GM12878 (cell line): ENCODE measurements at regions not wholly inside any gene's neighbourhood (a gene's known extent, or its start where the extent isn't known, plus 50 kb on each side); places are given as distances from the start of the nearest gene placed in this dataset.

Experiments used
- ATAC-seq: fragments of 200-7000 bp; cut with Tn5 transposase; 3 replicates; pipeline ENCODE4 v1.9.1; 2020; ENCODE audit warnings: mild to moderate bottlenecking, moderate library complexity
- BruUV-seq: library from RNA; stranded (reverse); fragments of 400-500 nt; replicated peaks from 2 replicates; lab custom pipeline; 2021; lab: Mats Ljungman, UMichigan
- CTCF ChIA-PET: fragments of 300-600 bp; sonication (Branson Sonifier 250); formaldehyde crosslinking; extraction: SDS; loops from one replicate; lab custom pipeline; 2021; ENCODE audit warnings: inconsistent platforms; lab: Yijun Ruan, JAX
- POLR2A ChIA-PET: fragments of 350-600 bp; formaldehyde crosslinking; extraction: SDS; loops from one replicate; lab custom pipeline; 2021; ENCODE audit warnings: inconsistent platforms; lab: Charles Lee
- RAD21 ChIA-PET: fragments of 300-600 bp; sonication (Branson Sonifier 250); formaldehyde crosslinking; loops from one replicate; lab custom pipeline; 2023; ENCODE audit warnings: antibody characterized with exemption; ENCODE audit not compliant: unreplicated experiment; lab: Charles Lee
- SMC1A ChIA-PET: fragments of 300-600 bp; sonication (Branson Sonifier 250); formaldehyde crosslinking; loops from one replicate; lab custom pipeline; 2023; ENCODE audit not compliant: unreplicated experiment, uncharacterized antibody; lab: Charles Lee
- DNase-seq: peaks from one replicate; pipeline ENCODE4 v3.0.0-alpha.2; 2011; ENCODE audit warnings: low read depth, low spot score
- FAIRE-seq: peaks from 3 replicates; lab custom pipeline; 2011; peaks lifted over from hg19 to GRCh38; lab: Jason Lieb, UNC
- H2AFZ ChIP-seq: 2 replicates; pipeline ENCODE4 v1.6.0; 2011; ENCODE audit warnings: low read depth, low read length, control low read depth; ENCODE audit not compliant: control insufficient read depth
- H3K27ac ChIP-seq: 2 replicates; pipeline ENCODE4 v1.5.1; 2011; ENCODE audit warnings: control low read depth; ENCODE audit not compliant: control insufficient read depth, insufficient read depth
- H3K27me3 ChIP-seq, 2 experiments: replicated peaks in 1 of 2; 2 replicates each; pipeline versions ENCODE4 v1.6.0 to v1.6.1; 2011; ENCODE audit warnings: low read length in 1 of 2; ENCODE audit not compliant: control insufficient read depth in 2 of 2, insufficient read depth in 2 of 2
- H3K36me3 ChIP-seq, 2 experiments: 2 replicates each; pipeline ENCODE4 v1.5.1; 2011; ENCODE audit warnings: low read length in 1 of 2; ENCODE audit not compliant: control insufficient read depth in 2 of 2, insufficient read depth in 2 of 2
- H3K4me1 ChIP-seq: 2 replicates; pipeline ENCODE4 v1.6.1; 2011; ENCODE audit warnings: mild to moderate bottlenecking, low read length, moderate library complexity, mixed read lengths; ENCODE audit not compliant: control insufficient read depth, insufficient read depth
- H3K4me2 ChIP-seq: 2 replicates; pipeline ENCODE4 v1.6.0; 2011; ENCODE audit warnings: control low read depth; ENCODE audit not compliant: control insufficient read depth, insufficient read depth
- H3K4me3 ChIP-seq: fragments of 200-600 bp; sonication (generic); 2 replicates; pipeline ENCODE4 v1.5.1; 2016
- H3K79me2 ChIP-seq: 2 replicates; pipeline ENCODE4 v1.6.0; 2011; ENCODE audit warnings: low read length; ENCODE audit not compliant: control insufficient read depth, insufficient read depth
- H3K9ac ChIP-seq: 2 replicates; pipeline ENCODE4 v1.8.0; 2011; ENCODE audit warnings: low read length, control low read depth, mixed read lengths; ENCODE audit not compliant: control insufficient read depth, insufficient read depth
- H3K9me3 ChIP-seq: replicated peaks from 3 replicates; pipeline ENCODE4 v1.5.1; 2011; ENCODE audit warnings: mild to moderate bottlenecking, low read length; ENCODE audit not compliant: control insufficient read depth, insufficient read depth
- H4K20me1 ChIP-seq: 2 replicates; pipeline ENCODE4 v1.6.0; 2011; ENCODE audit not compliant: control insufficient read depth, insufficient read depth
- BMI1 ChIP-seq: fragments of 450-650 bp; IDR thresholded peaks from 2 replicates; pipeline ENCODE4 v1.6.1; 2016; ENCODE audit warnings: mild to moderate bottlenecking, moderate library complexity, borderline replicate concordance
- BRCA1 ChIP-seq: IDR thresholded peaks from 2 replicates; pipeline ENCODE4 v1.6.1; 2011; ENCODE audit warnings: low read depth, low read length, improper control_type of control experiment
- CHD2 ChIP-seq: IDR thresholded peaks from 2 replicates; pipeline ENCODE4 v1.6.1; 2011; ENCODE audit warnings: low read depth, low read length, improper control_type of control experiment, borderline replicate concordance
- ESRRA ChIP-seq: IDR thresholded peaks from 2 replicates; pipeline ENCODE4 v1.6.1; 2012; ENCODE audit warnings: mild to moderate bottlenecking, low read length, improper control_type of control experiment
- ETV6 ChIP-seq, 2 experiments: fragments of 450-650 bp in 1 of 2; IDR thresholded peaks in 1 of 2; conservative IDR thresholded peaks in 1 of 2; 2 replicates each; pipeline ENCODE4 v1.6.1; 2014; ENCODE audit warnings: antibody characterized with exemption in 1 of 2, borderline replicate concordance in 1 of 2, low read depth in 1 of 2, mild to moderate bottlenecking in 1 of 2, moderate library complexity in 1 of 2
- NBN ChIP-seq: fragments of 450-650 bp; IDR thresholded peaks from 2 replicates; pipeline ENCODE4 v1.6.1; 2016
- NFIC ChIP-seq: IDR thresholded peaks from 2 replicates; pipeline ENCODE4 v1.6.1; 2012; ENCODE audit warnings: low read depth, mild to moderate bottlenecking, inconsistent platforms, low read length, moderate library complexity
- NFYB ChIP-seq: IDR thresholded peaks from 2 replicates; pipeline ENCODE4 v1.6.1; 2011; ENCODE audit warnings: low read depth, mild to moderate bottlenecking, low read length, improper control_type of control experiment, moderate library complexity; ENCODE audit not compliant: insufficient read depth
- NR2C2 ChIP-seq: IDR thresholded peaks from 2 replicates; pipeline ENCODE4 v1.6.1; 2011; ENCODE audit warnings: borderline replicate concordance, low read depth; ENCODE audit not compliant: control insufficient read depth, insufficient read length
- NR2F1 ChIP-seq: fragments of 450-650 bp; conservative IDR thresholded peaks from 2 replicates; pipeline ENCODE4 v1.6.1; 2017; ENCODE audit warnings: mild to moderate bottlenecking
- NRF1 ChIP-seq: conservative IDR thresholded peaks from 2 replicates; pipeline ENCODE4 v1.6.1; 2011; ENCODE audit warnings: mild to moderate bottlenecking, low read depth, low read length, improper control_type of control experiment
- PAX8 ChIP-seq: fragments of 450-650 bp; IDR thresholded peaks from 2 replicates; pipeline ENCODE4 v1.6.1; 2017; ENCODE audit warnings: mild to moderate bottlenecking, moderate library complexity
- POLR2A ChIP-seq: IDR thresholded peaks from 2 replicates; pipeline ENCODE4 v1.6.1; 2011; ENCODE audit warnings: low read depth, mild to moderate bottlenecking, low read length
- SP1 ChIP-seq: IDR thresholded peaks from one replicate; pipeline ENCODE4 v1.6.1; 2011; ENCODE audit warnings: low read depth, low read length
- TAF1 ChIP-seq: IDR thresholded peaks from 2 replicates; pipeline ENCODE4 v1.6.1; 2011; ENCODE audit warnings: mild to moderate bottlenecking, low read depth, low read length, borderline replicate concordance
- ZNF217 ChIP-seq: fragments of 450-650 bp; IDR thresholded peaks from 2 replicates; pipeline ENCODE4 v1.6.1; 2017; ENCODE audit warnings: antibody characterized with exemption, mild to moderate bottlenecking
- in situ Hi-C: fragments of 300-500 bp; cut with MboI; formaldehyde crosslinking; loops from 9 replicates; pipeline ENCODE4 v1.14.3; 2018; ENCODE audit warnings: mixed read lengths
- intact Hi-C: fragments of 100-400 bp; cut with micrococcal nuclease; formaldehyde crosslinking; loops from one replicate; pipeline ENCODE4 v1.14.2; 2022; ENCODE audit not compliant: unreplicated experiment
- TF ChIP-seq, protein P1 (sequence below): fragments of 450-650 bp; IDR thresholded peaks from 2 replicates; pipeline ENCODE4 v1.6.1; 2017; ENCODE audit warnings: mild to moderate bottlenecking, moderate library complexity
- TF ChIP-seq, protein P2 (sequence below): fragments of 450-650 bp; conservative IDR thresholded peaks from 2 replicates; pipeline ENCODE4 v1.6.1; 2017; ENCODE audit warnings: mild to moderate bottlenecking, moderate library complexity
- TF ChIP-seq, protein P3 (sequence below): IDR thresholded peaks from 2 replicates; pipeline ENCODE4 v1.6.1; 2011; ENCODE audit warnings: low read depth, low read length, improper control_type of control experiment, borderline replicate concordance

DNA sequence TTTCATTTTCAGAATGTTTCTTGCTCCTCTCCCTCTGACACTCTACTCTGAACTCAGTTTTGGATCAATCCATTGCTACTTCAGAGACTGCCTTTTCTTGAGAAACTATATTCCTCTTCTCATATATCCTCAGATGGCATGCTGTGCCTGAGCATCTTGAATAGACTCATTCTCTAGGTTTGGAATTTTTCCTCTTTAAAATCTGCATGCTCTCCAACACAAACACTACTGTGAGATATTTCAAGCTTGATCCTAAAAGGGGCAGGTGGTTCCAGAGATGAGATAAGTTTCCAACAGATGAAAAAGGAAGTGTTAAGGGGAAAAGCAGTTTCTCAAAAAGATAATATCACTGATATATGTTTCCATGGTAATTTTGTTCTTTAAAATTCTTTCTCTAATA, 742.2 kb upstream of the EPHA6 start:
- intact Hi-C loops: no loop called here
- FAIRE-seq: no peak
- no peak overlapping the region for H2AFZ ChIP-seq
- H3K27ac ChIP-seq: no peak overlapping the region
- H3K4me2 ChIP-seq: no peak overlapping the region
- in situ Hi-C loops: no loop called here
- ChIA-PET RAD21 (no interaction called here), SMC1A (no interaction called here)
- DNase-seq: no peak
- ATAC-seq: no peak
- H3K27me3 ChIP-seq: no peaks in the 10 kb centered on the region
- no peak overlapping the region for H3K9ac ChIP-seq
- no peaks in the 10 kb centered on the region for H3K4me1 ChIP-seq
- no peaks in the 10 kb centered on the region for H4K20me1 ChIP-seq
- no peaks in the 10 kb centered on the region for H3K79me2 ChIP-seq
- TF ChIP-seq NR2F1 (no peak), BRCA1 (no peak), NFIC (no peak), ZNF217 (no peak), POLR2A (no peak), CHD2 (no peak), ESRRA (no peak), SP1 (no peak), TAF1 (no peak), PAX8 (no peak), NBN (no peak), NFYB (no peak), NRF1 (no peak), NR2C2 (no peak), BMI1 (no peak), ETV6 (conservative IDR thresholded peaks at IDR 0.05 in 1 of 2, IDR thresholded peaks at IDR 0.05 in 1 of 2; ENCODE audit: borderline replicate concordance in 1 of 2, low read depth in 1 of 2) (no peak)
- TF ChIP-seq, protein P1, sequence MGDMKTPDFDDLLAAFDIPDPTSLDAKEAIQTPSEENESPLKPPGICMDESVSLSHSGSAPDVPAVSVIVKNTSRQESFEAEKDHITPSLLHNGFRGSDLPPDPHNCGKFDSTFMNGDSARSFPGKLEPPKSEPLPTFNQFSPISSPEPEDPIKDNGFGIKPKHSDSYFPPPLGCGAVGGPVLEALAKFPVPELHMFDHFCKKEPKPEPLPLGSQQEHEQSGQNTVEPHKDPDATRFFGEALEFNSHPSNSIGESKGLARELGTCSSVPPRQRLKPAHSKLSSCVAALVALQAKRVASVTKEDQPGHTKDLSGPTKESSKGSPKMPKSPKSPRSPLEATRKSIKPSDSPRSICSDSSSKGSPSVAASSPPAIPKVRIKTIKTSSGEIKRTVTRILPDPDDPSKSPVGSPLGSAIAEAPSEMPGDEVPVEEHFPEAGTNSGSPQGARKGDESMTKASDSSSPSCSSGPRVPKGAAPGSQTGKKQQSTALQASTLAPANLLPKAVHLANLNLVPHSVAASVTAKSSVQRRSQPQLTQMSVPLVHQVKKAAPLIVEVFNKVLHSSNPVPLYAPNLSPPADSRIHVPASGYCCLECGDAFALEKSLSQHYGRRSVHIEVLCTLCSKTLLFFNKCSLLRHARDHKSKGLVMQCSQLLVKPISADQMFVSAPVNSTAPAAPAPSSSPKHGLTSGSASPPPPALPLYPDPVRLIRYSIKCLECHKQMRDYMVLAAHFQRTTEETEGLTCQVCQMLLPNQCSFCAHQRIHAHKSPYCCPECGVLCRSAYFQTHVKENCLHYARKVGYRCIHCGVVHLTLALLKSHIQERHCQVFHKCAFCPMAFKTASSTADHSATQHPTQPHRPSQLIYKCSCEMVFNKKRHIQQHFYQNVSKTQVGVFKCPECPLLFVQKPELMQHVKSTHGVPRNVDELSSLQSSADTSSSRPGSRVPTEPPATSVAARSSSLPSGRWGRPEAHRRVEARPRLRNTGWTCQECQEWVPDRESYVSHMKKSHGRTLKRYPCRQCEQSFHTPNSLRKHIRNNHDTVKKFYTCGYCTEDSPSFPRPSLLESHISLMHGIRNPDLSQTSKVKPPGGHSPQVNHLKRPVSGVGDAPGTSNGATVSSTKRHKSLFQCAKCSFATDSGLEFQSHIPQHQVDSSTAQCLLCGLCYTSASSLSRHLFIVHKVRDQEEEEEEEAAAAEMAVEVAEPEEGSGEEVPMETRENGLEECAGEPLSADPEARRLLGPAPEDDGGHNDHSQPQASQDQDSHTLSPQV: no peak
- TF ChIP-seq, protein P2, sequence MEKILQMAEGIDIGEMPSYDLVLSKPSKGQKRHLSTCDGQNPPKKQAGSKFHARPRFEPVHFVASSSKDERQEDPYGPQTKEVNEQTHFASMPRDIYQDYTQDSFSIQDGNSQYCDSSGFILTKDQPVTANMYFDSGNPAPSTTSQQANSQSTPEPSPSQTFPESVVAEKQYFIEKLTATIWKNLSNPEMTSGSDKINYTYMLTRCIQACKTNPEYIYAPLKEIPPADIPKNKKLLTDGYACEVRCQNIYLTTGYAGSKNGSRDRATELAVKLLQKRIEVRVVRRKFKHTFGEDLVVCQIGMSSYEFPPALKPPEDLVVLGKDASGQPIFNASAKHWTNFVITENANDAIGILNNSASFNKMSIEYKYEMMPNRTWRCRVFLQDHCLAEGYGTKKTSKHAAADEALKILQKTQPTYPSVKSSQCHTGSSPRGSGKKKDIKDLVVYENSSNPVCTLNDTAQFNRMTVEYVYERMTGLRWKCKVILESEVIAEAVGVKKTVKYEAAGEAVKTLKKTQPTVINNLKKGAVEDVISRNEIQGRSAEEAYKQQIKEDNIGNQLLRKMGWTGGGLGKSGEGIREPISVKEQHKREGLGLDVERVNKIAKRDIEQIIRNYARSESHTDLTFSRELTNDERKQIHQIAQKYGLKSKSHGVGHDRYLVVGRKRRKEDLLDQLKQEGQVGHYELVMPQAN: no peak
- TF ChIP-seq, protein P3, sequence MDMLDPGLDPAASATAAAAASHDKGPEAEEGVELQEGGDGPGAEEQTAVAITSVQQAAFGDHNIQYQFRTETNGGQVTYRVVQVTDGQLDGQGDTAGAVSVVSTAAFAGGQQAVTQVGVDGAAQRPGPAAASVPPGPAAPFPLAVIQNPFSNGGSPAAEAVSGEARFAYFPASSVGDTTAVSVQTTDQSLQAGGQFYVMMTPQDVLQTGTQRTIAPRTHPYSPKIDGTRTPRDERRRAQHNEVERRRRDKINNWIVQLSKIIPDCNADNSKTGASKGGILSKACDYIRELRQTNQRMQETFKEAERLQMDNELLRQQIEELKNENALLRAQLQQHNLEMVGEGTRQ: no peak
- TF ChIP-seq, all 136 proteins: peak for 0
- CTCF ChIA-PET: no interaction called here
- Histone ChIP-seq H3K4me3 (no peak overlapping the region), H3K9me3 (no peaks in the 10 kb centered on the region; the same call in 2 of the 3 replicates), H3K36me3 (no peaks in the 10 kb centered on the region)
- no TSS peak for BruUV-seq
- POLR2A ChIA-PET: no interaction called here
